HG03442 (cell line): ENCODE measurements at regions not wholly inside any gene's neighbourhood (a gene's known extent, or its start where the extent isn't known, plus 50 kb on each side); places are given as distances from the start of the nearest gene placed in this dataset.
"Not testable (repeated sequence)": the region's sequence is repeated elsewhere in the genome, so short reads cannot be mapped to it uniquely, and the experiment has no call there.

Experiments
- ATAC-seq: cut with Tn5 transposase; IDR thresholded peaks from one replicate; pipeline ENCODE4 v1.9.1; 2021; ENCODE audit warnings: mild to moderate bottlenecking, moderate library complexity; ENCODE audit not compliant: unreplicated experiment

DNA sequence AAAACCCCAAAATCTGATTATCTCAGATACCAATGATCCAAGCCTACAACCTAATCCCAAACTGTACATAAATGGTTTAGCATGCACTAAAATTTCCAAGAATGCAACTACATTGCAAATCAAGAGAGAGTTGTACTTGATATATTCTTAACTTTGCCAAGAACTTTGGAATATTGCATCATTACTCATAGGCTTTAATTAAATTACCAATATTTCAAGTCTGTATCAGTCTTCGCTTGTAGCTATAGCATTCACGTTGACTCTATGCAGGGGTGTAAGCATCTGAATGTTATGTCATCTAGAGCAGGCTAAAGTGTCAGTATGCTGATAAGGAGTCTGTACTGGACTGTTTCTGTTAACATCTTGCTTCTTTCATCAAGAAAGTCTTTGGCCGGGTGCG lies 56.3 kb downstream of the FOXI3 start:
- ATAC-seq: no peak

DNA sequence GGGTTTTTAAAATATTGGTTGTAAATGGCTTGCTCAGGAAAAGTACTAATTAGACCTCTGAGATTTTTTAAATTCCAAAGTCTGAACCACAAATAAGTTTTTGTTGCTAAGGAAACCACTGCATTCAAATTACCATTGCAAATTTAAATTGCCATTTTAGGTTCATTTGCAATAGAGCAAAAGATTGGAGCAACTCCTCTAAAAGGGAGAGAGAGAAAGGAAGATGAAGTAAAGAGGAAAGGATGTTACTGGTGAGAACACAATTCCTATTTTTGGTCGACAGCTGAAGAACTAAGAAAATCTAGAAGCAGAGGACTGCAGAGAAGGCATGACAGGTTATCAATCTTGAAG lies 74.9 kb downstream of the FOXI3 start:
- ATAC-seq: no peak

DNA sequence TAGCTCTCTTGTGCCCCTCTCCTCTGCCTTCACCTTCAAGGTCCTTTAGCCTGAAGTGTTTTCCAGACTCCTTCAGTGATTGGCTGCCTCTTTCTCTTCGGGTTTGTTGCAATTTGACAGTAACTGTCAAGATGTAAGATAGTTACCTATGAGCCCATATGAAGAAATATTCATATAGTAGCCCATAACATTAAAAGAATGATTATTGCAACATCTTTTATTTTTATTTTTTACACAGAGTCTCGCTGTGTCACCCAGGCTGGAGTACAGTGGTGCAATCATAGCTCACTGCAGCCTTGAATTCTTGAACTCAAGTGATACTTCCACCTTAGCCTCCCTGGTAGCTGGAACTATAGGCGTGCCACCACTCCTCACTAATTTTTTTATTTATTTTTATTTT lies 80.5 kb downstream of the FOXI3 start:
- no peak for ATAC-seq

DNA sequence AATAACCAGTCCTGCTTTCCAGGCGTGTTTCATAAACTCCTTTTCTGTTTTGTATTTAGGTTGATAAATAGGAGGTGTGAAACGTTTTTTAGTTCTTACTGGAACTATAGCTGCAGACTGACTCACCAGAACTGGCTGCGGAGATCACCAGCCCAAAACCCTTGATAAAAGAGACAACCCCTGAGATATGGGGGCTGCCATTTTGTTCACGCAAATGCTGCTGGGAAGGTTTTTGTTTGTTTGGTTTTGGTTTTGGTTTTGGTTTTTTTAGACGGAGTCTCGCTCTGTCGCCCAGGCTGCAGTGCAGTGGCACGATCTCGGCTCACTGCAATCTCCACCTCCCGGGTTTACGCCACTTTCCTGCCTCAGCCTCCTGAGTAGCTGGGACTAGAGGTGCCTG lies 87.1 kb downstream of the FOXI3 start:
- not testable (repeated sequence) for ATAC-seq

DNA sequence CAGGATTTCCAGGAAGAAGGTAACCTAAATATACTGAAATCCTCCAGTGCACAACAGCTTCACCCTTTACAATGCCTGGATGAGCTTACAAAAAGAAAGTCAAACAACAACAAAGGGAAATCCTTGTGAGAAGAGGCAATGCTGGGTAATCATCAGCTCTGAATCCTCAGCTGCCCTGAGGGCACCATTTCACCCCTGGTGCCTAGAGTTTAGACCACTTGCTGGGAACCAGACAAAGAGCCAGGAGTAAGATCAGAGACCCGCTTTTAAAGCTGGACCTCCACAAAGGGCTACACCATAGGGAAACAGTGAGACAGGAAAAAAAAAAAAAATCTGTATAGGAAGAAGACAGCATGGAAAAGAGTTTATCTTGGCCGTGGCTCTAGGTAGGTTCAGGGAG lies 97.0 kb downstream of the FOXI3 start:
- ATAC-seq: no peak

DNA sequence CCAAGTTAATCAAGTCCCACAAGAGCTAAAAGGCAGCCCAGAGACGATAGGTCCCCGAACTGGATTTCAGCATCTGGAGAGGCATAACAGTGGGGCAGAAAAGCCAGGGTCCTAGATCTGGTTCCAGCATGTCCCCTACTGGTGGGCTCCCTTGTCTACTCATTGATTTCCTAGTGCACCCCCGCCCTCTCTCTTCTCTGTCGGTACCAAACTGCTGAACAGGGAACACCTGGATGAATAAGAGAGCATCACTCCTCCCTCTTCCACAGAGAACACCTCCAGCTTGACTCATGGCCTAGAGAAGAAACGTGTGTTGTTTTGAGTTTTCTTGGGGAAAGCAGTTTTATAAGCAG lies 101.3 kb downstream of the FOXI3 start:
- ATAC-seq: no peak

DNA sequence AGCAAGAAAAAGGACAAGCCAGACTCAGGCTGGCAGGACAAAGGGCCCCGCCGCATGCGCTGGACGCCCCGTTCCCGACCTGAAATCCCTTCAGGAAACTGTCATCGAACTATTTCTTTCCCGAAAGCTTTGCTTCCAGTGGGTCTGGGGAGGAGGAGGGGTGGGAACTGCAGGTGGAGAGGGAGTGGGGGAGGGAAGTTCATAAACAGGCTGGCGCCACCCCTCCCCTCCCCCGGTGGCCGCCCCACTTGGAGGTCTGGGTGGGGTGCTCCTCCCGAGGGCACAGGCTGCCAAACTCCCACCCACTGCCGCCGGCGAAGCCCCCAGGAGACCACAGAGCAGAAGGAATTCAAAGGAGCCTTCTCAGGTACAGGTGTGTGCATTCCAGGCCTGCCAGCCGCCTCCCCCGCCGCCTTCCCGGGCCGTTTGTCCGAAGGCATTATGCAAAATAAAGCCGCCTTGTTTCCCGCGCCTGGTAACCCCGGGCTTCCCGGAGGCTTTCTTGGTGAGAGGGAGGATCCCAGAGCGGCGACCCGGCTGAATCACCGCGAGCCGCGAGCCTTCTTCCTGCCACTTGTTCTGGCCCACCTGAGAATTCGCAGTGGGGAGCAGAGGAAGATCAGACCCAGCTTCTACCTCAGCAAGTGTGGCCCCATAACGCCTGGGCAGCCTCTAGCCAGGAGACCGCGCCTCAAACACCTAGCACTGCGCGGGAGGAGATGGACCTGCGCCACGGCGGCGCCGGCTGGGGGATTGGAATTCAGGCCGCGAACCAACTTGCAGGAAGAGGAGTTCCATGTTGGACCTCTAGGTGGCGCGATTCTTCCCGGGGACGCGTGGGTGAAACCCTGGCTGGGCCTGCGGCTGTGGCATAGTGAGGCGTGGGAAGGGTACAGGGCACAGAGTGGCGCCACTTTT lies 101.9 kb downstream of the FOXI3 start:
- ATAC-seq: peak; percentile 79

DNA sequence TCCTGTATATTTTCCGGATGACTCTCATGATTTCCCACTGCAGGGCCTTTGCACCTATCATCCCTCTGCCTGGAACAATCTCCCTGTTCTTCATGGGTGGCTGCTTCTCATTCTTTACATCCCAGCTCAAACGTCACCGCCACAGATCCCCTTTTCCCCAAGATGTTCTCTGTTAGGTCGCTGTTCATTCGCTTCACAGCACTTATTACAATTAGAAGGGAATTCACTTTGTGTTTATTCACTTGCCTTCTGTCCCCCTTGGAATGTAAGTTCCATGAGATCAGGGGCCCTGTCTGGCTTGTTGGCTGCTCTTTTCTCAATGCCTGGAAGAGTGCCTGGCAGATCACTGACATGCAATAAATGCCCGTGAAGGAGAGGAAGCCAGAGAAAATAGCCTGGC lies 106.7 kb downstream of the FOXI3 start:
- ATAC-seq: no peak

DNA sequence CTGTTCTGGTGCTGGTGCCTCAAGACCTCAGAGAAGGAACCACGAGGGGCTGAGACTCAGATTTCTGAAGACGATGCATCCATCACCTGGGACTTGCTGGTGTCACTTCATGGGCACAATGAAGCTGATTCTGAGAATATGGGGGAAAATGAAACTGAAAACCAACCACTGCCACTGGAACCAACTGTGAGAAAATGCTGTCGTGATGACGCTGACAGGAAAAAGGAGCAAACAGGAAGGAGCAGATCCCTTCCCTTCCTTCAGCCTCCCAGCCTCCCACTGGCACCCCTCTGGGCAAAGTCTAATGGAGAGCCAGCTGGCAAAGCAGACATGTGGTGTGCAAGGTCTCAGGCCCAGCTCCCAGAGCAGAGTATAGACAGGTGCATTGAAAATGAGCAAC lies 109.7 kb downstream of the FOXI3 start:
- no peak for ATAC-seq

DNA sequence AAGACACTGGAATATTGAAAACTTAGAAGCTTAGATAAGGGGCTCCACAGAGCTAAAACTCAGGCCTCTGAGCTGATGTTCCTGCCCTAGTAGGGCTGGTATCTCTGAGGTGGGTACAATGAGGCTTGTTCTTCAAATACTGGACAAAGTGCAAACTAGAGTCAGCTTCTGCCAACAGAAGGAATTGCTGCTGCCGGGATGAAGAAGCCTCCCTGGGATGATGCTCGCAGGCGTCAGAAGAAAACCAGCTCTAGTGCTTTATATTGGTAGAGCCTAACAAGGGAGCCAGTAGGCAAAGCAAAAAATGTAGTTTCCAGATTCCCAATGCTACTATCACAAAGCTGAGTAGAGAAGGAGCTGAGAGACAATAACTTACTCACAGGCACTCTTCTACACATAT lies 118.1 kb downstream of the FOXI3 start:
- no peak for ATAC-seq

DNA sequence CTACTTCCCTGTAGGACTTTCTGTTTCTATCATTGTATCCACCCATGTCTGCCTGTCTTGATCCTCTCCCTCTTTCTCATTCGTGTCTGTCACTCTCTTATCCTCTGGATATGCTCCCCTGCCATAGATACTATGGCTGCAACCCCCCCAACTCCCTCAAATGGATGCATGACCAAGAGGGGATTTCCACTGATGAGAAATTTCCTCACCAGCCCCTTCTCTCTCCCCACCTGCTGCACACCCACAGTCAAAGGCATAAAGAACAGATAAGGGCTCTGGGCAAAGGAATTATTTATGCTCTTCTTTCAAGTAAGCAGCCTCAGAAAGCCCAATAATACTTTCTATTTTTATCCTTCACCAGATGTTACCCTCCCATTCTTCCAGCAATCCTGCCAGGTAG lies 121.3 kb downstream of the FOXI3 start:
- ATAC-seq: no peak

DNA sequence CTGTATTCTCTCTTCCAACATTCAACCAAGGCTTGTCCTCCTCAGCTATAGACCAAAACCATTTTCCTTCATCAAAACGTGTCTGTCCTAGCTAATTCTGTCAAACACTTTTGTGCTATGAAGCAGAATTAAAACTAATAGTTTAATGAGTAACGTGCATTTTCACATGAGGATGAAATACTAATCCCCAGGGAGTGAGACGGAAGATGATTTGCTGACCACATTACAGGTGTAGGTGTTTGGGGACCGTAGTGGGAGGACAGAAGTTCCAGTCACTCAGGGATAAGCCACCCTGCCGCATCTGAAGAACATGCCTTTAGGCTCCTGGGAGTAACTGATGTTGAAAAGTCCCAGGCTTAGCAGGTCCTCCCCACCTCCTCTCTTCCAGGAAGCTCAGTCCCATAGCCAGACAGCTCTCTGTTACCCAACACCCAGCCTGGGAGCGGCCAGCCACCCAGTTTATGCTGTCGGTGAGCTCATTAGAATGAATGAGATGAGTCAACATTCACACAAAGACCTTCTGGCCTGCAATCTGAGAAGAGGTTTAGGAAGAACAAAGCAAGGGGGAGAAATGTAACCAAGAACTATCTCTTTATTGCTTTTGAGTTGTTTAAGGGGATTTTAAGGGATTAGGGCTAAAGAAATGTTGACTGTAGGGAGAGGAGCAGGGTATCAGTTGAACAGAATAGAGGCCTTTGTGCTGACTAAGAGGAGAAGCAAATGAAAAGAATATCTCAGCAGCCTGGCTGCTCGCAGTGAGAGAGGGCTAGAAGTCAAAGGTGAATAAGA lies 122.5 kb downstream of the FOXI3 start:
- peak; percentile 85 for ATAC-seq

DNA sequence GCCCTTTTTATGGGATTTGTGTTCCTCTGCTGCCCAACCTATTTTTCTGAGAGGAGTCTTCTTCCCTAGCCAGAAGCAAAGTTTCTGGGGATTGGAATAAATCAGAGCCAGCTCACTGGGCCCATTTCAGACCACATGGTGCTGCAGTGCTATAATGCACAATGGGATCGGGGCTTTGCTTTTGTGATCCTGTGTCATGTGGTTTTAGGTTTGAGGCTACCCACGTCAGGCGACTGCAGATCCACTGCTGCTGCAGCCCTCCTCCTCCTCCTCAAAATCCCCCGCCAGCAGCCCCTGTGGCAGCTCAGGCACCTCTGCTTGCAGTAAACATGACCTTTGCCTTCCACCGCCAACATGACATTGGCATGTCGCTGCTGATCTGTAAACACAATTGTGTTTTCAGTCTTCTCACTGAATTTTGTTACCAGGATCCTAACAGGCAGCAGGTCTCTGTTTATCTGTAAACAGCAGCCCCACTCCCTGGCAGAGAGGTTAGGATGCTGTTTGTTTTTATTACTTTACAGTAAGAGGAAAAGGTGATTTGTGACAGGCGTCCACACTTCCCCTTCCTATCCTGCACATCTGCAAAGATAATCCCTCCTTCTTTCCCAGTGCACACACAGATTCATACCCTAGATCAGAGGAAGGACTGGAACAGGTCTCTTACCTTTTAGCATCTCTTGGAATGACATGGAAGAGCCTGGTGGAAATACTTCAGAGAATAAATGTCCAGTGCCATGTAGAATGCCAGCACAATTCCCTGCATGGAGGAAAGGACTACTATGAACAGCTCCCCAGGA lies 130.8 kb downstream of the FOXI3 start:
- no peak for ATAC-seq

DNA sequence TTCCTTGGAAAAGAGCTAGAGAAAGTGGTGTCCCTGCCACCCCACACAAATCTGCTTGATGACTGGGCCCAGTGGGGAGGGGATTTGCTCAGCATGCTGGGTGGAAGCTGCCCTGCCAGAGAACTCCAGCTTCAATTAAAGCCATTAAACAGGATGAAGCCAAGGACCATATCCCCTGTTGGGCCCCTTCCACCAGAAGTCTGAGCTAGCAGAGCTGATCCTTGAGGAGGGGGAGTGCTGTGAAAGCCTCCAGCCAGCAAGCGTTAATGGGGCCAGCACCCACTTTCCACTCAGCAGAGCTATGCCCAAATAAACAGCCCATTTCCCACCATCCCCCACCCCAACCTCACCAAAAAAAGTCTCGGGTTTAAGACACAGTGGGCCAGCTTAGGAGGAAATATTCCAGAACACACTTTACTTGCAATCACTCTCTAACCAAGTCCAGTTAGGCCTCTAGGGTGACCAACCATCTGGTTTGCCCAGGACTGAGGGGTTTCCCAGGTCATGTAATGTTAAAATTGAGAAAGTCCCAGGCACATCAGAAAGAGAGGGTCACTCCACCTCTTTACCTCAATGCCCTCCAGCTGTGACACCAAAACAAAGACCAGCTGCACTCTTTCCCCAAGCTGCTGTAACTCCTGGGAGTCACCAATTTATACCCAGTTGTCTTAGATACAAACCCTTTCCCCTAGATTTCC lies 132.3 kb downstream of the FOXI3 start:
- no peak for ATAC-seq

DNA sequence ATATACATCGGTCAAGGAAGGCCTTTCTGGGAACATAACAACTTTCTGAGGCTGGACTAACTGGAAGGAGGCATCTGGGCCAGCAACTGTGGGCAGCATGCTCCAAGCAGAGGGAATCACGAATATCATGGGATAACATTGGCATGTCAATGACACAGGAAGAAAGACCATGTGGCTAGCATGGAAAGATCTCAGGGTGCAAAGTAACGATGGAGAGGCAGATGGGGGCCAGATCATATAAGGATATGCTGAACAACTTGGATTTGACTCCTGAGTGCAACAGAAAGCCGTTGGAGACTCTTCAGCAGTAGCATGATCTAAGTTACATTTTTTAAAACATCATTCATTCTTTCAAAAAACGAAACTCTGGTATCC lies 133.6 kb downstream of the FOXI3 start:
- ATAC-seq: no peak

DNA sequence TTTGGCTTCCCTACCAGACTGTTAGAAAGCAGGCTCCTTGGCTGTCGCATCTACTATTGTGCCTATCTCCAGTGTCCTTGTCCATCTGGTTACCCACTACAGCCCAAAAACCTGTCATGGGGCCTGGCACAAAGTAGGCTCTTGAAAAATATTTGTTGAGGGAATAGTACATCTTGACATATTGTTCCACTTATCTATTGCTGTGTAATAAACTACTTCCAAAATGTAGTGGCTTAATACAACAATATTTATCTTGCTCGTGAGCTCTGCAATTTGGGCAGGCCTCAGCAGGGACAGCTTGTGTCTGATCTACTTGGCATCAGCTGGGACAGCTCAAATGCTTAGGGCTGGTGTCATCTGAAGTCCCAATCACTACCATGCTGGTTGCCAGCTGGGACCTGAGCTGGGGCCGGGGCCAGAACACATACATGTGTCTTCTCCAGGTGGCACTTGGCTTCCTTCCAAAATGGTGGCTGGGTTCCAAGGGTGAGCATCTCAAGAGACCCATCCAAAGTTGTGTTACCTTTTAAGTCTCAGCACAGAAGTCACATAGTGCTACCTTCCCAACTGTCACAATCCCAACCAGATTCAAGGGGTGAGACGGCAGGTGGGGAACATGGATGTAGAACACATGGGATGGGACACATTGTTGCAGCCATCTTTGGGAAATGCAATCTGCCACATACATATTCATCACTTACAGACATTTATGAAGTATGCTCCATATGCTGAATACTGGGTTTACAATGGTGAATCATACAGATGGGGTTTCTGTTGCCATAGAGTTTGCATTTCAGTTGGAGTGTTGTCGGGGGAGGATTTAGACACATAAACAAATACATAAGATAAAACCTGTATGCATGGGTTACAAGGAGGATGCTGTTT lies 134.2 kb downstream of the FOXI3 start:
- ATAC-seq: no peak

DNA sequence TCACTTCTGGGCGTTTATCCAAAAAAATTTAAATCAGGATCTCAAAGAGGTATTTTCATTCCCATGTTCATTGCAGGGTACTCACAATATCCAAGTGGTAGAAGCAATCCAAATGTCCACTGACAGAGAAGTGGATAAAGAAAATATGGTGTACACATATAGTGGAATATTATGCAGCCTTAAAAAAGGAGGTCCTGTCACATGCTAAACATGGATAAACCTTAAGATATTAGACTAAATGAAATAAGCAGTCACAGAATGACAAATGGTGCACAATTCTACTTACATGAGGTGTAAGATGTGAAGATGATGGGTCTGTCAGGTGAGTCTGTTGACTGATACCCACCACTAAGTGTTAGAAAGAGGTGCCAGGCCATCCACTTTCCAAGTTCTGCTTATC lies 140.6 kb downstream of the THNSL2 start:
- no peak for ATAC-seq

DNA sequence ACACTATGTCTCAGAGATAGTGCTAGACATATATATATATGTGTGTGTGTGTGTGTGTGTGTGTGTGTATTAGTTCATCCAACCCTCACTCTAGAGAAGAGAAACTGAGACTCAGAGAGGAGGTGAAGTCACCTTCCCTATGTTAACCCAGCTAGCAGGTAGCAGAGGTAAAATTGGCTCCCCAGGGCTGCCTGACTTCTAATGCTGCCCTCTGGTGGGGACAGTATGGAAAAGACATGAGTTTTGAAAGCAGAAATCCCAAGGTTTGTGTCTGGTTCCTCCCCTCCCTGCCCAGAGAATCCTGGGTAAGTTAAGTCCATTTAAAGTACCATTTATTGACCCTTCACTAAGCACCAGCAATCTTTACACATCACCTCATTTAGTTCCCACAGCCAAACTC lies 137.7 kb downstream of the THNSL2 start:
- no peak for ATAC-seq

DNA sequence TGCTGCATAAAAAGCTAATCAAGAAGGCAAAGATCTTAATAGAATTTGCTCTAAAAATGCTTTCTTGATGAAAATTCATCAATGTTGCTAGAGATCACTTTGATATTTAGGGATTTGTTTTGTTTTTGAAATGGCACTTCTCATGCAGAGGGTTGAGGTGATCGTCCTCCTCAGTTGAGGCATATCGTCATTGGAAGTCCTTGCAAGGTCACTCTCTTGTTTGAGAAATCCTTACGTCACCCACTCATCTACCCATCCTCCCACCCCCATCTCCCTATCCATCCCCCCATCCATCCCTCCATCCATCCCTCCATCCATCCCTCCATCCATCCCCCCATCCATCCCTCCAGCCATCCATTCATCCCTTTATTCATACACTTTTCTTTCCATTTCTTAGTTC lies 133.7 kb downstream of the THNSL2 start:
- ATAC-seq: no peak

DNA sequence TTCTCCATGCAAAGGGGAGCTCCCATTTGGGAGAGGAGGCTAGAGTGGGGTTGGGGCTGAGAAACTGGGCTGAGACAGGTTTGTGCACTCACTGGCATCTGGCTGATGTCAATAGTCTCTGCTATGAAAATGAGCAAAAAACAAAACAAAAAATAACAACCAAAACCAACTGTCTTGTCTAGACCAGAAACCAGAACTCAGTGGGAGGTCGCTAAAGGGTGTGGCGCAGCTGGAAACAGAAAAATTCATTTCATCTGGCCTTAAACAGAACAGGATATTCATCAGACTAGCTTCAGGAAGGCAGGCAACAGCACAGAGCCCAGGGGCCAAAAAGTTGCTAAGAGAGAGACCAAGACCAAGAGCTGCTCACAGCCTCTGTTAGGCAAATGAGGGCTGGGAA lies 126.1 kb downstream of the THNSL2 start:
- ATAC-seq: no peak
